Lower leg skin (tissue), 4 donors: ENCODE measurements at regions not wholly inside any gene's neighbourhood (a gene's known extent, or its start where the extent isn't known, plus 50 kb on each side); places are given as distances from the start of the nearest gene placed in this dataset.

Experiments
- DNase-seq, 2 donors: peaks; one replicate each; pipeline ENCODE4 v3.0.0-alpha.2; 2019; ENCODE audit warnings: low spot score in 2 of 2
- H3K4me3 ChIP-seq: fragments of 200-600 bp; sonication (generic); 2 replicates; pipeline ENCODE4 v1.5.1; 2017; ENCODE audit warnings: mild to moderate bottlenecking, low read depth; ENCODE audit not compliant: poor library complexity, severe bottlenecking
- POLR2A ChIP-seq, 2 donors: fragments of 450-650 bp; IDR thresholded peaks; one replicate each; pipeline ENCODE4 v1.6.1; 2016 to 2017; ENCODE audit warnings: antibody characterized with exemption in 2 of 2, mild to moderate bottlenecking in 1 of 2, moderate library complexity in 1 of 2
- WGBS, 2 donors: methylation state at CpG; one replicate each; pipeline ENCODE4 v1.1.5; 2018; 5-methylcytosine and 5-hydroxymethylcytosine counted together
- intact Hi-C: fragments of 100-400 bp; cut with DNase I; formaldehyde crosslinking; loops from one replicate; pipeline ENCODE4 v1.15.0; 2023; ENCODE audit warnings: low total_unique reads
- TF ChIP-seq, protein P1 (sequence below), 3 donors: fragments of 450-650 bp; IDR thresholded peaks; one replicate each; pipeline ENCODE4 v1.5.1; 2016; ENCODE audit warnings: antibody characterized with exemption in 3 of 3, mild to moderate bottlenecking in 3 of 3, moderate library complexity in 2 of 3

DNA sequence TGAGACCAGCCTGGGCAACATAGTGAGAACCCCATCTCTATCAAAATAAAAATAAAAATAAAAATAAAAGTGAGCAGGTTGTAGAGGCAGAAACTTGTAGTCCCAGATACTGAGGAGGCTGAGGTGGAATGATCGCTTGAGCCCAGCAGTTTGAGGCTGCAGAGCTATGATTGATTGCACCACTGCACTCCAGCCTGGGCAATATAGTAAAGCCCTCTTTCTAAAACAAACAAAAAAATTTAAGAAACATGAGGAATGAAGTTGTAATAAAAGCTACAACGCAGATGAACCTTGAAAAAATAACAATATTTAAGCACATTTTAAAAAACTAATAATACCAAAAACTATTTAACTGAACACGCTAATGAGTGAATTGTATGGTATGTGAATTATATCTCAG lies 919.3 kb downstream of the UQCRFS1 start:
- no peak overlapping the region for H3K4me3 ChIP-seq
- 93 to 94% methylated on average over 3 of the region's 3 CpGs for WGBS, 2 donors
- TF ChIP-seq POLR2A (IDR thresholded peaks at IDR 0.05): no peak
- TF ChIP-seq, protein P1, sequence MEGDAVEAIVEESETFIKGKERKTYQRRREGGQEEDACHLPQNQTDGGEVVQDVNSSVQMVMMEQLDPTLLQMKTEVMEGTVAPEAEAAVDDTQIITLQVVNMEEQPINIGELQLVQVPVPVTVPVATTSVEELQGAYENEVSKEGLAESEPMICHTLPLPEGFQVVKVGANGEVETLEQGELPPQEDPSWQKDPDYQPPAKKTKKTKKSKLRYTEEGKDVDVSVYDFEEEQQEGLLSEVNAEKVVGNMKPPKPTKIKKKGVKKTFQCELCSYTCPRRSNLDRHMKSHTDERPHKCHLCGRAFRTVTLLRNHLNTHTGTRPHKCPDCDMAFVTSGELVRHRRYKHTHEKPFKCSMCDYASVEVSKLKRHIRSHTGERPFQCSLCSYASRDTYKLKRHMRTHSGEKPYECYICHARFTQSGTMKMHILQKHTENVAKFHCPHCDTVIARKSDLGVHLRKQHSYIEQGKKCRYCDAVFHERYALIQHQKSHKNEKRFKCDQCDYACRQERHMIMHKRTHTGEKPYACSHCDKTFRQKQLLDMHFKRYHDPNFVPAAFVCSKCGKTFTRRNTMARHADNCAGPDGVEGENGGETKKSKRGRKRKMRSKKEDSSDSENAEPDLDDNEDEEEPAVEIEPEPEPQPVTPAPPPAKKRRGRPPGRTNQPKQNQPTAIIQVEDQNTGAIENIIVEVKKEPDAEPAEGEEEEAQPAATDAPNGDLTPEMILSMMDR (IDR thresholded peaks at IDR 0.05): no peak
- intact Hi-C loops: no loop called here
- DNase-seq: no peak

DNA sequence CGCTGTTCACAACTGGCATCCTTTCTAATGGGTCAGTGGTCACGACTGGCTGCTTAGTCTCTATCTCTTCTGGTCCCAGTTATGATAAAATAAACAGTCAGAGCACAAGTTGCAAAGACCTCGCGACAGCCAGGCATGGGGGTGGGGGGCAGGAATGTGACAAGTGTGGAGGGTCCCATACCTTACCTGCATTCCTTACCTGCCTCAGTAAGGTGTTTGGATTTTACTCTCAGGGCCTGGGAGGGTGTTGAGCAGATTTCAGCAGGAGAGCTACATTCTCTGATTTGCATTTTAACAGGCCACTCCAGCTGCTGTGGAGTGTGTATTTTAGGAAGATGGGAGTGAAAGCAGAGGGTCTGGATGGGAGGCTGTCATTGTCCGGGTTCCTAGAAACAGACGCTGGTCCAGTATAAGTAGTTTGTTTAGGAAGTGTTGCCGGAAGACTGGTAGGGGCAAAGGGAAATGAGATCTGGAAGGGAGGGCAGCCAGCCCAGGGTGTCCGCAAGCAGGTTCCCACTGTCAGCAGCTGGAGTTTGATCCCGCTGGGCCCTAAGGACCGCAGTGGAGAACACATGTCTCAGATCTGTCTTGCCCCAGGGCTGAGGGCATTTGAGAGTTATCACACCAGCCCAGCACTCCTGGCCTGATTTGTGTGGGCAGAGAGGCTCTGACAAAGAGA lies 920.0 kb downstream of the UQCRFS1 start:
- no peak for TF ChIP-seq POLR2A (IDR thresholded peaks at IDR 0.05)
- TF ChIP-seq, protein P1 (IDR thresholded peaks at IDR 0.05): no peak
- H3K4me3 ChIP-seq: no peak overlapping the region
- intact Hi-C loops: no loop called here
- DNase-seq: no peak
- 82 to 85% methylated on average over 10 of the region's 10 CpGs for WGBS, 2 donors

DNA sequence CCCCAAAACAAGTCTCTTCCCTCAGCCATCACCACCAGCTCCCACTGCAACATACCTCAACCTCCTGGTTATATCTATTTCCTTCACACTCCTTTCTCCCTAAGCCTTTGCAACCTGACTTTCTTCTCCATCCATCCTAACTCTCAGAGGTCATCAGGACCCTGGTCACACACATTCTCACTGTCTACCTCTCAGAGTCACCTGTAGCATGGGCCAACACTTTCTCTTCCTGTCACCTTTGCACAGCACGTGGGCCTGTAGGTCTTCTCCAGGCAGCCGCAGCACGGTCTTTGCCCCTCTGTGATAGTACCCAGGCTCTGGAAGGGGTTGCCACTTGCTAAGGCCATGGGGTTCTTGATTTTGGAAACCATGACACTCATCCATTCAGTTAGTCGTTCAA lies 921.1 kb downstream of the UQCRFS1 start:
- intact Hi-C loops: no loop called here

DNA sequence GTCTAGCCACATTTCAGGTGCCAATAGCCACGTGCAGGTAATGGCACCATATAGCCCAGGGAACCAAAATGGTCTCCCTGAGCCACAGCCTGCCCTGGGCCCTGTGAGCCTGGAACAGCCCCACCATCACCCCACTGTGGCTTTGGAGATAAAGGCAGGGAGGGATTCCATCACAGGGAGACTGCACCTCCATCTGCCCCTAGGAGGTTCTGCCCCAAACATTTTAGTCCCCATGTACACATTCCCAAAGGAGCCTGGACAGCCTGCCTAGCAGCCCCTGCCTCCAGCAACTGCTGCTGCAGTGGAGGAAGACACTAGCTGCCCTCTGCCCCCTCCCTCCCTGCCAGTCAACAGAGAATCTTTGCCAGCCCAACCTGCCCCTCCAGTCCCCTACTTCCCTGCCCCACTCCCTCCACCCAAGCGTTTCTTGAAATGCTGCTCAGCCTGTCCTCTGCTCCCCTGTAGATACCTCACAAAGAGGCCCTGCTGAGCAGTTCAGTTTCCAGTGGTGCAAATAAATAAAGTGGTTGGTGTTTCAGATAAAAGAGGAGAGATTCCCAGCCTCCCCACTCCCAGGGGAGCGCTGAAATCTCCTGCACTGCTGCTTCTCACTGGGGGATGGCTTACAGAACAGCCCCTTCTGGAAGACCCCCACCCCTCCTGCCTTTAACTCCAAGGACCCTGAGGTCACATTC lies 921.8 kb downstream of the UQCRFS1 start:
- intact Hi-C loops: no loop called here
- no peak for TF ChIP-seq POLR2A (IDR thresholded peaks at IDR 0.05)
- TF ChIP-seq, protein P1 (IDR thresholded peaks at IDR 0.05): no peak
- no peak for DNase-seq
- 55 to 61% methylated on average over 3 of the region's 3 CpGs for WGBS, 2 donors
- no peak overlapping the region for H3K4me3 ChIP-seq

More for the DNA sequence above, 921.1 kb downstream of the UQCRFS1 start:
- DNase-seq: no peak
- H3K4me3 ChIP-seq: no peak overlapping the region
- 64 to 91% methylated on average over 4 of the region's 4 CpGs for WGBS, 2 donors
- TF ChIP-seq POLR2A (IDR thresholded peaks at IDR 0.05): no peak
- TF ChIP-seq, protein P1 (IDR thresholded peaks at IDR 0.05): no peak

DNA sequence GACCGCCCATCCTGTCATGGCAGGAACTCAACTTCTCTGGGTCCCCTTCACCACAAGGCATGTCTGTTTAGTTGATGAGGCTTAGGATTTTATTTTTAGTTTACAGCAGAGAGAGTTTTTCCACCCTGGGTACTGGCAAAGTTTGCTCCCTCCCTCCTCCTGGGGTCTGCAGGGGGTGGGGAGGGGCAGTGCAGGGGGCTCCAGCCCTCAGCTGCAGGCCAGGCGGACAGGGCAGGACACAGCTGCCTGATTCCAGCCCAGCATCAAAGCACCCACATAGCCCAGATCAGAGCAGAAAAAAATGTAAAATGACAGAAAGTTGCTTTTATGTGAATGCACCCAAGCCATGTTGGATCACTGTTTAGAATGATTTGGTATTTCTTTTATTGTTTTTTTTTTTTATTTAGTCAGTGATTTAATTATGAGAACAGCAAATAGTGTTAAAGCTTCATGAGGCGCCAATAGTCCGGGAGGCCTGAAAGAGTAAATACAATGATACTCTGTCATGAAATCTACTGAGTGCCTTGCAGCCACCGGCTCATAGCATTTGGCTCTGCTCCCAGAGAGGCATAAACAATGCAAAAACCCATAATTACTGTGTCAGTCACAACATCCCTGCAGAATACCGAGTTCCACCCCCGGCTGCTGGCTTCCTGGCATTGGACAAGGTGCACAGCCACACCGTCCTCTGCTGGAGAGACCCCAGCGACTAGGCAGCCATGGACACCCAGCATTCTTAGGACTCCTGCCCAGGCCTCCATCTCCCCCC lies 923.5 kb downstream of the UQCRFS1 start:
- no peak for DNase-seq
- TF ChIP-seq, protein P1 (IDR thresholded peaks at IDR 0.05): no peak
- TF ChIP-seq POLR2A (IDR thresholded peaks at IDR 0.05): no peak
- intact Hi-C loops: no loop called here
- 19 to 23% methylated on average over 9 of the region's 9 CpGs for WGBS, 2 donors
- no peak overlapping the region for H3K4me3 ChIP-seq
